K562 (cell line): ENCODE measurements at regions not wholly inside any gene's neighbourhood (a gene's known extent, or its start where the extent isn't known, plus 50 kb on each side); places are given as distances from the start of the nearest gene placed in this dataset.
A peak's percentile ranks its signal among the peaks of the same experiment; 100 is the strongest.

Experiments used
- AFF1 ChIP-seq, 2 experiments: fragments of 450-650 bp; IDR thresholded peaks; 2 replicates each; pipeline ENCODE4 v1.6.1; 2018; ENCODE audit warnings: mild to moderate bottlenecking in 2 of 2, low read depth in 1 of 2; ENCODE audit not compliant: partially characterized antibody in 2 of 2
- CHD2 ChIP-seq: IDR thresholded peaks from 2 replicates; pipeline ENCODE4 v1.6.1; 2011; ENCODE audit warnings: low read depth, low read length
- FOXM1 ChIP-seq, 2 experiments: fragments of 450-650 bp in 1 of 2; sonication (generic) in 1 of 2; formaldehyde crosslinking in 1 of 2; IDR thresholded peaks; 2 replicates each; pipeline versions ENCODE4 v1.6.1 to v1.9.0; 2017 to 2022; ENCODE audit warnings: low read depth in 2 of 2, mild to moderate bottlenecking in 2 of 2, missing genetic modification reagents in 1 of 2, moderate library complexity in 1 of 2
- HES1 ChIP-seq: fragments of 450-650 bp; IDR thresholded peaks from 2 replicates; pipeline ENCODE4 v1.6.1; 2016; ENCODE audit warnings: low read depth, mild to moderate bottlenecking, moderate library complexity
- MCM5 ChIP-seq: fragments of 450-650 bp; IDR thresholded peaks from 2 replicates; pipeline ENCODE4 v1.6.1; 2016; ENCODE audit warnings: low read depth
- MTA3 ChIP-seq: fragments of 450-650 bp; formaldehyde crosslinking; IDR thresholded peaks from 2 replicates; pipeline ENCODE4 v1.6.1; 2017; ENCODE audit warnings: mild to moderate bottlenecking, borderline replicate concordance
- POLR2H ChIP-seq: IDR thresholded peaks from 2 replicates; pipeline ENCODE4 v1.6.1; 2016; ENCODE audit warnings: missing genetic modification characterization, low read depth, mild to moderate bottlenecking, control low read depth, missing compliant biosample characterization, moderate library complexity
- SNRNP70 ChIP-seq: fragments of 200-400 bp; formaldehyde crosslinking; optimal IDR thresholded peaks from 2 replicates; pipeline ENCODE3; 2017; ENCODE audit warnings: low read depth, low read length
- SRSF3 ChIP-seq: fragments of 200-400 bp; formaldehyde crosslinking; IDR thresholded peaks from 2 replicates; pipeline ENCODE4 v1.6.1; 2016; ENCODE audit warnings: mild to moderate bottlenecking, low read length, moderate library complexity; ENCODE audit not compliant: insufficient read depth
- TCF7 ChIP-seq: sonication (generic); IDR thresholded peaks from 2 replicates; pipeline ENCODE4 v1.6.1; 2016; ENCODE audit warnings: antibody characterized with exemption, borderline replicate concordance
- ZNF239 ChIP-seq: fragments of 250-450 bp; sonication (Bioruptor Pico); IDR thresholded peaks from 2 replicates; pipeline ENCODE4 v1.4.0; 2020; ENCODE audit warnings: mild to moderate bottlenecking
- ZNF280A ChIP-seq: fragments of 450-650 bp; IDR thresholded peaks from 2 replicates; pipeline ENCODE4 v1.6.1; 2018; ENCODE audit warnings: mild to moderate bottlenecking, low read depth; ENCODE audit not compliant: partially characterized antibody
- ZNF561 ChIP-seq: fragments of 450-650 bp; formaldehyde crosslinking; conservative IDR thresholded peaks from 2 replicates; pipeline ENCODE4 v1.4.0; 2020; ENCODE audit warnings: mild to moderate bottlenecking, moderate library complexity
- ZNF586 ChIP-seq: fragments of 450-650 bp; formaldehyde crosslinking; conservative IDR thresholded peaks from 2 replicates; pipeline ENCODE4 v1.4.0; 2020; ENCODE audit warnings: mild to moderate bottlenecking, moderate library complexity
- TF ChIP-seq, protein P1 (sequence below): sonication (generic); formaldehyde crosslinking; IDR thresholded peaks from 2 replicates; pipeline ENCODE4 v1.8.0; 2022; ENCODE audit warnings: missing genetic modification reagents, mild to moderate bottlenecking, moderate library complexity, borderline replicate concordance

GRCh38 chr16:79863128-79864031 is 262.8 kb upstream of the MAF start (continued):
- TF ChIP-seq FOXM1 (IDR thresholded peaks at IDR 0.05; ENCODE audit: low read depth) (peak; percentile 69), FOXM1 (CRISPR knock-in tag; IDR thresholded peaks at IDR 0.05; ENCODE audit: low read depth) (no peak), MCM5 (no peak), POLR2H (tag) (peak; percentile 74), TCF7 (no peak), CHD2 (no peak), ZNF561 (CRISPR knock-in tag) (no peak), SNRNP70 (no peak), ZNF239 (CRISPR knock-in tag) (peak; percentile 31; the same call in 1 of the 2 replicates), MTA3 (no peak), AFF1 (IDR thresholded peaks at IDR 0.05; ENCODE audit: low read depth in 1 of 2, partially characterized antibody in 2 of 2) (peak in 1 of 2 experiments; percentile 85), HES1 (no peak), ZNF586 (peak; percentile 52; the same call in 1 of the 2 replicates), SRSF3 (no peak), ZNF280A (no peak)
- TF ChIP-seq, protein P1, sequence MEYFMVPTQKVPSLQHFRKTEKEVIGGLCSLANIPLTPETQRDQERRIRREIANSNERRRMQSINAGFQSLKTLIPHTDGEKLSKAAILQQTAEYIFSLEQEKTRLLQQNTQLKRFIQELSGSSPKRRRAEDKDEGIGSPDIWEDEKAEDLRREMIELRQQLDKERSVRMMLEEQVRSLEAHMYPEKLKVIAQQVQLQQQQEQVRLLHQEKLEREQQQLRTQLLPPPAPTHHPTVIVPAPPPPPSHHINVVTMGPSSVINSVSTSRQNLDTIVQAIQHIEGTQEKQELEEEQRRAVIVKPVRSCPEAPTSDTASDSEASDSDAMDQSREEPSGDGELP (CRISPR knock-in tag) = no peak
